ENCODE measurements at regions not wholly inside any gene's neighbourhood (a gene's known extent, or its start where the extent isn't known, plus 50 kb on each side); places are given as distances from the start of the nearest gene placed in this dataset.

DNA sequence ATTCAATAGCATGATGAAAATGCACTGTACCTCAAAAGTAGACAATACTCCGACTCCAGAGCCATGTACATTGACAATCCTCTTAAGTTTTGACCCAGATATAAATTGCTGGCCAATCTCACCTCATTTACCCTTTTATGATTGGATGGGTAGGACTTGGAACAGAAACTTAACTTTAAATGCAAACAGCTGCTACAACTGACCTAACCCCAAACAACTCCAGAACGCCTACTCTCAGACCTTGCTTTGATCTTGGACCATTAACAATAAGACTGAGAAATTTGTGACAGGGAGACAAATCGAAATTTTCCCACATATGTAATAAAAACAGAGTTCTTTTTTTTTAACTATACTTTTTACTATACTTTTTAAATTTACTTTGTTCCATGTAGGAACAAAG, 200.5 kb upstream of the MCHR2 start:
- H3K36me3 ChIP-seq = no peaks in the 10 kb centered on the region
- no peaks in the 10 kb centered on the region for H3K27me3 ChIP-seq
- no peak overlapping the region for H3K4me3 ChIP-seq
- no peak overlapping the region for H3K27ac ChIP-seq
- no peaks in the 10 kb centered on the region for H3K4me1 ChIP-seq
- H3K9me3 ChIP-seq (replicated peaks) = no peaks in the 10 kb centered on the region
- DNase-seq = no peak

DNA sequence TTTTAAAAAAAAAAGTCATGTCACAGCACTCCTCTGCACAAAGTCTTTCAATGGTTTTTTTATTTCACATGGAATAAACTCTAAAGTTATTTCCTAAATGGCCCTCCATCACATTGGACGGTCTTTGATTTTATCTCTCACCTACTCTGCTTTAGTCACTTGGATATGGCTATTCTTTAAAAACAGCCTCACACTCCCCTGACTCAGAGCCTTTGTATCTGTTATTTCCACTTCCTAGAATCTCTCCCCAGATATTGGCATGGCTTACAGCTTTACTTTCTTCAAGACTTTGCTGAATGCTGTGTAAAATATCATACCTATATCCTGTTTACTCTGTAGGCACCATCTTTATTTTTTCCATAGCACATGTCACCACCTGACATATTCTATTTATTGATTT, 194.7 kb upstream of the MCHR2 start:
- Histone ChIP-seq H3K27ac (no peak overlapping the region), H3K4me3 (no peak overlapping the region), H3K36me3 (no peaks in the 10 kb centered on the region), H3K4me1 (peaks cover 7% of the 10 kb centered on the region), H3K27me3 (no peaks in the 10 kb centered on the region), H3K9me3 (replicated peaks) (no peaks in the 10 kb centered on the region; the same call in 1 of the 2 replicates)
- no peak for DNase-seq

GRCh38 chr6:100186552-100186951, 192.5 kb upstream of the MCHR2 start:
- Histone ChIP-seq H3K36me3 (no peaks in the 10 kb centered on the region), H3K27ac (no peak overlapping the region), H3K9me3 (replicated peaks) (no peaks in the 10 kb centered on the region; the same call in 1 of the 2 replicates), H3K27me3 (no peaks in the 10 kb centered on the region), H3K4me3 (no peak overlapping the region), H3K4me1 (peaks cover 7% of the 10 kb centered on the region)
- DNase-seq = peak in 1 of 2 experiments; percentile 17

GRCh38 chr6:100185615-100186014, 191.6 kb upstream of the MCHR2 start:
- H3K27ac ChIP-seq = no peak overlapping the region
- no peak for DNase-seq
- H3K4me3 ChIP-seq = no peak overlapping the region
- no peaks in the 10 kb centered on the region for H3K27me3 ChIP-seq
- no peaks in the 10 kb centered on the region for H3K36me3 ChIP-seq
- peaks cover 7% of the 10 kb centered on the region for H3K4me1 ChIP-seq
- no peaks in the 10 kb centered on the region; the same call in 1 of the 2 replicates for H3K9me3 ChIP-seq (replicated peaks)

DNA sequence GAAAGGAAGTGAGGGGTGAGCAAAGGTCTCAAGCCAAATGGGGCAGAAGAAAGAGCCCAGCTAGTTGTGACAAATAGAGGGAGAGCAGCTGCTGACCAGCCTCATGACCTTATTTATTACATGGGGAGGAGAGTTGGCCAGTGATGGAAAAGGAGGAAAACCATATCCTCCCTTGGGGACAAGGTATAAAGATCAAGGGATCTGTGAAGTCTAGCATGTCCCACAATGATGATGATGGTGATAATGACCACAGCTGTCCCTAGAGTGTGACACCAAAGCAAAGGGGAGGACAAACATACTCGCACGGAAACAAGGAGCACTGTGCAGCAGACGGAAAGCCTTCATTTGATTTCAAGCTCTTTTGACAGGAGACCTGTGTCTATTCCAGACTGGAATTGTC, 190.4 kb upstream of the MCHR2 start:
- H3K9me3 ChIP-seq (replicated peaks) = peaks cover 2% of the 10 kb centered on the region; the same call in 1 of the 2 replicates
- H3K4me3 ChIP-seq = no peak overlapping the region
- H3K4me1 ChIP-seq = peaks cover 7% of the 10 kb centered on the region
- no peak overlapping the region for H3K27ac ChIP-seq
- no peaks in the 10 kb centered on the region for H3K36me3 ChIP-seq
- no peaks in the 10 kb centered on the region for H3K27me3 ChIP-seq
- peak in 1 of 2 experiments; percentile 40 for DNase-seq

DNA sequence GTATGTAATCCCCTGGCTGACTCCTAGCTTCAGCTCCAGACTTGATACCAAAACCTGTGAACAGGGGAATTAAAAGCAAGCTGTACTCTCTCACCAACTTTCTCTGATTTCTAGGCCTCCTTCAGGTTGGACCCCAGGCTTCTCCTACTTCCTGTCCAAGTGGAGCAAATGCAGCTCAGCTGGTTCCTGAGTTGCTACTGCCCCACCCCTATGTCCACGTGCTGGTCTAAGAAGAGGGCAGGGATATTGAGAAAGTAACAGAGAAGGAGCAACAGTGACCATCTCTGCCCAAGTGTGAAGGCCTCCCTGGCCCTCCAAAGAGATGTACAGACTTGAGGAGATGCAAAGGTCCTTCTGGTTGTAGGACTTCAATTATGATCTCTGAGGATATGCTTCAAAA, 188.3 kb upstream of the MCHR2 start:
- Histone ChIP-seq H3K27ac (no peak overlapping the region), H3K36me3 (no peaks in the 10 kb centered on the region), H3K4me1 (peaks cover 11% of the 10 kb centered on the region), H3K4me3 (no peak overlapping the region), H3K27me3 (no peaks in the 10 kb centered on the region), H3K9me3 (replicated peaks) (peaks cover 4% of the 10 kb centered on the region; the same call in 1 of the 2 replicates)
- no peak for DNase-seq

GRCh38 chr6:100181309-100181708, 187.3 kb upstream of the MCHR2 start:
- Histone ChIP-seq H3K4me3 (no peak overlapping the region), H3K9me3 (replicated peaks) (0 out of 2 replicates have a peak, but pooled peaks cover 4% of the 10 kb centered on the region), H3K27ac (no peak overlapping the region), H3K36me3 (no peaks in the 10 kb centered on the region), H3K4me1 (peaks cover 15% of the 10 kb centered on the region), H3K27me3 (no peaks in the 10 kb centered on the region)
- no peak for DNase-seq

GRCh38 chr6:100179576-100179975, 185.6 kb upstream of the MCHR2 start:
- no peak overlapping the region for H3K27ac ChIP-seq
- H3K4me3 ChIP-seq = no peak overlapping the region
- no peaks in the 10 kb centered on the region for H3K36me3 ChIP-seq
- H3K27me3 ChIP-seq = no peaks in the 10 kb centered on the region
- 0 out of 2 replicates have a peak, but pooled peaks cover 4% of the 10 kb centered on the region for H3K9me3 ChIP-seq (replicated peaks)
- H3K4me1 ChIP-seq = peaks cover 24% of the 10 kb centered on the region
- DNase-seq = no peak

DNA sequence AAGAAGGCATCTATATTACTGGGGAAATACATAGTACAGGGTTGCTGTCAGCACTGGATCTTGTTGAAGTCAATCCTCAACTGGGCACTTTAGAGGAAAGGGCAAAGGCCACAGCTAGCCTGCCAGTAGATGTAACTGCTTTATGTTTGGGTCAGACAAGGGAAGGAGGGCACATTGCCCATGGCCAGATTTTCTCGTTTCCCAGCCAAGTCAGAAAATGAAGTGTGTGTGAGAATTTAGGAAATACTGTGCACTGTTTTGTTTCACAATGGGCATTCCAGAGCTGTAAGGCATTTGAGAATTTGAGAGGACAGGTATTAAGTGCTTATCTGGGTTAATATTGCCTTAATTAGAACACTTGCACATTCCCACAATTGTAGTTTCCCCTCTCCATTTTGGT, 183.9 kb upstream of the MCHR2 start:
- Histone ChIP-seq H3K4me1 (peaks cover 21% of the 10 kb centered on the region), H3K27me3 (no peaks in the 10 kb centered on the region), H3K27ac (no peak overlapping the region), H3K4me3 (no peak overlapping the region), H3K9me3 (replicated peaks) (0 out of 2 replicates have a peak, but pooled peaks cover 4% of the 10 kb centered on the region), H3K36me3 (no peaks in the 10 kb centered on the region)
- DNase-seq = no peak

- Histone ChIP-seq H3K36me3 (no peaks in the 10 kb centered on the region), H3K27me3 (no peaks in the 10 kb centered on the region), H3K4me1 (peaks cover 29% of the 10 kb centered on the region), H3K27ac (no peak overlapping the region), H3K4me3 (no peak overlapping the region), H3K9me3 (replicated peaks) (0 out of 2 replicates have a peak, but pooled peaks cover 4% of the 10 kb centered on the region)
- no peak for DNase-seq
These were observed 183.1 kb upstream of the MCHR2 start for GRCh38 chr6:100176951-100177710.

DNA sequence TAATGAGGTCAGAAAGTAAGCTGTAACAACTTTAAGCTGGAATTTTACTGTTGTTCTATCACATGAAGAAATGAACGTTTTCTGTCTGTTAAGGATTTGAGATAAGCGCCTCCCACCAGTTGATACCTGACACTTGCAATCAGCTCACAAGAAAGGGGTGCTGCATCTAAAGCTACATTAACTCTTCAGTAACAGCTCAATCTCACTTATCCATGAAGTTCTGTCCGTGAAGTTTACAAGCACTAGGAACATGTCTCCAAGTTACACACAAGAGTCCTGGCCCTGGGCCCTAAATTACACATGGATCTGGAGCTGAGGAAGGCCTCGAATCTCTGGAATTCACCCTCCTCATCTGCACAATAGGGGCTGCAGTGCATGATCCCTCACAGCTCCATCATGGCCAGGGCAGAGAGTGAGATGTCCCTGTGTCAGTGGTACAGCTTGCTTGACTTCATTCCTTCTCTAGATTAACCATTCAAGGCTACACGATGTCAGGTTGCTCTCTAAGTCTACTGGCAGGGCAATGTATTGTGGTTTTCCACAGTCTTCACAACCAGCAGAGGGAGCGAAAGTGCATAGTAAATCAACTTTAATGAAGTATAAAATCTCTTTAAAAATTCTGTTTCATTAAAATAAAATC, 182.4 kb upstream of the MCHR2 start:
- Histone ChIP-seq H3K4me1 (peaks cover 36% of the 10 kb centered on the region), H3K4me3 (no peak overlapping the region), H3K27ac (peak overlapping the region; percentile 14; the same call in 1 of the 2 replicates), H3K36me3 (no peaks in the 10 kb centered on the region), H3K27me3 (no peaks in the 10 kb centered on the region), H3K9me3 (replicated peaks) (0 out of 2 replicates have a peak, but pooled peaks cover 4% of the 10 kb centered on the region)
- DNase-seq = peak in 1 of 2 experiments; percentile 42

GRCh38 chr6:100175814-100176310, 181.8 kb upstream of the MCHR2 start:
- Histone ChIP-seq H3K4me1 (peaks cover 42% of the 10 kb centered on the region), H3K9me3 (replicated peaks) (0 out of 2 replicates have a peak, but pooled peaks cover 4% of the 10 kb centered on the region), H3K27ac (peak overlapping the region; percentile 14; the same call in 1 of the 2 replicates), H3K27me3 (no peaks in the 10 kb centered on the region), H3K36me3 (no peaks in the 10 kb centered on the region), H3K4me3 (no peak overlapping the region)
- peak in 1 of 2 experiments; percentile 38 for DNase-seq

GRCh38 chr6:100173211-100173610, 179.2 kb upstream of the MCHR2 start:
- Histone ChIP-seq H3K4me1 (peaks cover 42% of the 10 kb centered on the region), H3K27me3 (no peaks in the 10 kb centered on the region), H3K9me3 (replicated peaks) (no peaks in the 10 kb centered on the region), H3K27ac (no peak overlapping the region; the same call in 1 of the 2 replicates), H3K4me3 (no peak overlapping the region), H3K36me3 (no peaks in the 10 kb centered on the region)
- DNase-seq = no peak

GRCh38 chr6:100172322-100172713, 178.3 kb upstream of the MCHR2 start:
- H3K27me3 ChIP-seq = no peaks in the 10 kb centered on the region
- H3K36me3 ChIP-seq = no peaks in the 10 kb centered on the region
- peaks cover 39% of the 10 kb centered on the region for H3K4me1 ChIP-seq
- DNase-seq = no peak
- H3K4me3 ChIP-seq = no peak overlapping the region
- peak overlapping the region; percentile 90 for H3K27ac ChIP-seq
- H3K9me3 ChIP-seq (replicated peaks) = no peaks in the 10 kb centered on the region

Measured in SJCRH30 (cell line).